ENCODE measurements at regions not wholly inside any gene's neighbourhood (a gene's known extent, or its start where the extent isn't known, plus 50 kb on each side); places are given as distances from the start of the nearest gene placed in this dataset.

DNA sequence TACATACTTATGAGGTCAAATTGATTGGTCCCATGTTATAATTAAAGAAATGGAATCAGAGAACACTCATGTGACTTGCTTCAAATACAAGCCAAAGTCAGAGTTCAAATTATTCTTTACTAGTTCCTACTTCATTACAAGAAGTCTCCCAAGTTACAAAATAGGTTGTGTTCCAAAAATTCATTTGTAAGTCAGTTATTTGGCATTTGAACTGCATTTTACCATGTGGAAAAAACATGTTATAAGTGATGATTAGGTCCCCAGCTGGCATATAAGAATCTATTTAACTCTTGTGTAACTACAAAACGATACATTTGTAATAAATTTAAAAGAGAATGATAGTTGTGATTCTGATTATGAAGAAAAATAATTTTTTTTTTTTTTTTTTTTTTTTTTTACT, 124.1 kb downstream of the DISP1 start (continued):
- TF ChIP-seq, protein P1, sequence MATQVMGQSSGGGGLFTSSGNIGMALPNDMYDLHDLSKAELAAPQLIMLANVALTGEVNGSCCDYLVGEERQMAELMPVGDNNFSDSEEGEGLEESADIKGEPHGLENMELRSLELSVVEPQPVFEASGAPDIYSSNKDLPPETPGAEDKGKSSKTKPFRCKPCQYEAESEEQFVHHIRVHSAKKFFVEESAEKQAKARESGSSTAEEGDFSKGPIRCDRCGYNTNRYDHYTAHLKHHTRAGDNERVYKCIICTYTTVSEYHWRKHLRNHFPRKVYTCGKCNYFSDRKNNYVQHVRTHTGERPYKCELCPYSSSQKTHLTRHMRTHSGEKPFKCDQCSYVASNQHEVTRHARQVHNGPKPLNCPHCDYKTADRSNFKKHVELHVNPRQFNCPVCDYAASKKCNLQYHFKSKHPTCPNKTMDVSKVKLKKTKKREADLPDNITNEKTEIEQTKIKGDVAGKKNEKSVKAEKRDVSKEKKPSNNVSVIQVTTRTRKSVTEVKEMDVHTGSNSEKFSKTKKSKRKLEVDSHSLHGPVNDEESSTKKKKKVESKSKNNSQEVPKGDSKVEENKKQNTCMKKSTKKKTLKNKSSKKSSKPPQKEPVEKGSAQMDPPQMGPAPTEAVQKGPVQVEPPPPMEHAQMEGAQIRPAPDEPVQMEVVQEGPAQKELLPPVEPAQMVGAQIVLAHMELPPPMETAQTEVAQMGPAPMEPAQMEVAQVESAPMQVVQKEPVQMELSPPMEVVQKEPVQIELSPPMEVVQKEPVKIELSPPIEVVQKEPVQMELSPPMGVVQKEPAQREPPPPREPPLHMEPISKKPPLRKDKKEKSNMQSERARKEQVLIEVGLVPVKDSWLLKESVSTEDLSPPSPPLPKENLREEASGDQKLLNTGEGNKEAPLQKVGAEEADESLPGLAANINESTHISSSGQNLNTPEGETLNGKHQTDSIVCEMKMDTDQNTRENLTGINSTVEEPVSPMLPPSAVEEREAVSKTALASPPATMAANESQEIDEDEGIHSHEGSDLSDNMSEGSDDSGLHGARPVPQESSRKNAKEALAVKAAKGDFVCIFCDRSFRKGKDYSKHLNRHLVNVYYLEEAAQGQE (IDR thresholded peaks at IDR 0.05; ENCODE audit: low read depth): no peak
- TF ChIP-seq CEBPB (IDR thresholded peaks at IDR 0.05; ENCODE audit: low read depth) (no peak), FOSL1 (IDR thresholded peaks at IDR 0.05; ENCODE audit: low read depth) (no peak), RAD21 (IDR thresholded peaks at IDR 0.05; ENCODE audit: low read depth) (no peak), CBX3 (IDR thresholded peaks at IDR 0.05; ENCODE audit: low read depth) (no peak)

DNA sequence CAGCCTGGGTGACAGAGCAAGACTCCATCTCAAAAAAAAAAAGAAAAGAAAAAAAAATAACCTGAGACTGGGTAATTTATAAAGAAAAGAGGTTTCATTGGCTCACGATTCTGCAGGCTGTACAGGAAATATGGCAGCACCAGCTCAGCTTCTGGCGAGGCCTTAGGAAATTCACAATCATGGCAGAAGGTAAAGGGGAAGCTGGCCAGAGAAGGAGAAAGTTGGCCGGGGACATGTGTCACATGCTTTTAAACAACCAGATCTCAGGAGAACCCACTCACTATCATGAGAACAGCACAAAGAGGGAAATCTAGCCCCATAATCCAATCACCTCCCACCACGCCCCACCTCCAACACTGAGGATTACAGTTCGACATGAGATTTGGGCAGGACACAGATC, 125.3 kb downstream of the DISP1 start:
- H3K4me1 ChIP-seq (ENCODE audit: control insufficient read depth in 1 of 2, insufficient read depth in 2 of 2, low read length in 2 of 2): no peaks in the 10 kb centered on the region
- no peaks in the 10 kb centered on the region for H3K36me3 ChIP-seq (ENCODE audit: control insufficient read depth in 1 of 2, insufficient read depth in 2 of 2, low read length in 2 of 2)
- POLR2A ChIA-PET: no interaction called here
- no peaks in the 10 kb centered on the region for H3K9me2 ChIP-seq (ENCODE audit: insufficient read depth)
- no peaks in the 10 kb centered on the region for H4K20me1 ChIP-seq (ENCODE audit: insufficient read depth)
- TF ChIP-seq JUND (IDR thresholded peaks at IDR 0.05) (no peak), CEBPB (IDR thresholded peaks at IDR 0.05; ENCODE audit: low read depth) (no peak), EZH2 (IDR thresholded peaks at IDR 0.05) (no peak), TCF7L2 (IDR thresholded peaks at IDR 0.05; ENCODE audit: borderline replicate concordance, extremely low read depth, insufficient read depth, insufficient read length) (no peak), FOSL1 (IDR thresholded peaks at IDR 0.05; ENCODE audit: low read depth) (no peak), POLR2AphosphoS5 (IDR thresholded peaks at IDR 0.05; ENCODE audit: low read depth, low read length) (no peak), ELF1 (IDR thresholded peaks at IDR 0.05; ENCODE audit: borderline replicate concordance, low read depth) (no peak), EZH2phosphoT487 (IDR thresholded peaks at IDR 0.05; ENCODE audit: borderline replicate concordance) (no peak)
- TF ChIP-seq, protein P2, sequence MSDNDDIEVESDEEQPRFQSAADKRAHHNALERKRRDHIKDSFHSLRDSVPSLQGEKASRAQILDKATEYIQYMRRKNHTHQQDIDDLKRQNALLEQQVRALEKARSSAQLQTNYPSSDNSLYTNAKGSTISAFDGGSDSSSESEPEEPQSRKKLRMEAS (IDR thresholded peaks at IDR 0.05): no peak
- TF ChIP-seq, protein P1 (IDR thresholded peaks at IDR 0.05; ENCODE audit: low read depth): no peak
- TF ChIP-seq, protein P3, sequence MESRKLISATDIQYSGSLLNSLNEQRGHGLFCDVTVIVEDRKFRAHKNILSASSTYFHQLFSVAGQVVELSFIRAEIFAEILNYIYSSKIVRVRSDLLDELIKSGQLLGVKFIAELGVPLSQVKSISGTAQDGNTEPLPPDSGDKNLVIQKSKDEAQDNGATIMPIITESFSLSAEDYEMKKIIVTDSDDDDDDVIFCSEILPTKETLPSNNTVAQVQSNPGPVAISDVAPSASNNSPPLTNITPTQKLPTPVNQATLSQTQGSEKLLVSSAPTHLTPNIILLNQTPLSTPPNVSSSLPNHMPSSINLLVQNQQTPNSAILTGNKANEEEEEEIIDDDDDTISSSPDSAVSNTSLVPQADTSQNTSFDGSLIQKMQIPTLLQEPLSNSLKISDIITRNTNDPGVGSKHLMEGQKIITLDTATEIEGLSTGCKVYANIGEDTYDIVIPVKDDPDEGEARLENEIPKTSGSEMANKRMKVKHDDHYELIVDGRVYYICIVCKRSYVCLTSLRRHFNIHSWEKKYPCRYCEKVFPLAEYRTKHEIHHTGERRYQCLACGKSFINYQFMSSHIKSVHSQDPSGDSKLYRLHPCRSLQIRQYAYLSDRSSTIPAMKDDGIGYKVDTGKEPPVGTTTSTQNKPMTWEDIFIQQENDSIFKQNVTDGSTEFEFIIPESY (IDR thresholded peaks at IDR 0.05; ENCODE audit: extremely low read depth, insufficient replicate concordance, low read length): no peak
- H3K9me3 ChIP-seq (ENCODE audit: control insufficient read depth in 1 of 2, insufficient read depth in 1 of 2, low read depth in 1 of 2, low read length in 2 of 2): no peaks in the 10 kb centered on the region
- intact Hi-C loops (cut with micrococcal nuclease): no loop called here
- no peak overlapping the region for H3K4me3 ChIP-seq (replicated peaks in 1 of 2; ENCODE audit: low read depth in 1 of 2, low read length in 2 of 2)
- no TSS peak for BruUV-seq (replicated peaks)
- CTCF ChIA-PET: no interaction called here
- RAD21 ChIA-PET (ENCODE audit: low non-redundant PET in 1 of 2, low total read pairs in 2 of 2, uncharacterized antibody in 2 of 2, unreplicated experiment in 2 of 2): no interaction called here
- no peak for DNase-seq (ENCODE audit: low read depth, low spot score)
- ATAC-seq: no peak
- no peaks in the 10 kb centered on the region for H3K27me3 ChIP-seq (ENCODE audit: insufficient read depth, low read length)
- no peak overlapping the region for H3K9ac ChIP-seq (ENCODE audit: low read length)
- no peak overlapping the region for H3K4me2 ChIP-seq (ENCODE audit: low read length)
- H2AFZ ChIP-seq (ENCODE audit: low read depth, low read length, poor library complexity, severe bottlenecking): no peak overlapping the region
- no peaks in the 10 kb centered on the region for H3K79me2 ChIP-seq (ENCODE audit: insufficient read depth, low read length)
- no peak overlapping the region for H3K27ac ChIP-seq (ENCODE audit: low read depth, low read length)
